Breast epithelium (tissue), 4 donors: ENCODE measurements at regions not wholly inside any gene's neighbourhood (a gene's known extent, or its start where the extent isn't known, plus 50 kb on each side); places are given as distances from the start of the nearest gene placed in this dataset.
"Not testable (repeated sequence)": the region's sequence is repeated elsewhere in the genome, so short reads cannot be mapped to it uniquely, and the experiment has no call there.

Experiments
- DNase-seq, 2 donors: peaks; one replicate each; pipeline ENCODE4 v3.0.0-alpha.2; 2019; ENCODE audit warnings: low spot score in 2 of 2
- H3K27ac ChIP-seq, 2 donors: fragments of 200-600 bp; sonication (generic) in 1 of 2; one replicate each; pipeline ENCODE4 v1.5.1; 2016 to 2019; ENCODE audit warnings: mild to moderate bottlenecking in 1 of 2
- H3K27me3 ChIP-seq, 2 donors: fragments of 200-600 bp; sonication (generic) in 1 of 2; one replicate each; pipeline versions ENCODE4 v1.5.1 to v1.6.0; 2017 to 2019; ENCODE audit warnings: control low read depth in 1 of 2, mild to moderate bottlenecking in 1 of 2
- H3K36me3 ChIP-seq: fragments of 200-600 bp; one replicate; pipeline ENCODE4 v1.5.1; 2019
- H3K4me1 ChIP-seq, 2 donors: fragments of 200-600 bp; sonication (generic); one replicate each; pipeline ENCODE4 v1.5.1; 2016 to 2019; ENCODE audit warnings: control low read depth in 1 of 2
- H3K4me3 ChIP-seq, 3 donors: fragments of 200-600 bp; sonication (generic); 1 replicate in 2 of 3; 2 replicates in 1 of 3; pipeline ENCODE4 v1.5.1; 2016 to 2019; ENCODE audit warnings: mild to moderate bottlenecking in 3 of 3, moderate library complexity in 2 of 3
- H3K9me3 ChIP-seq, 2 donors: fragments of 200-600 bp; sonication (generic) in 1 of 2; one replicate each; pipeline ENCODE4 v1.5.1; 2016 to 2019; ENCODE audit warnings: control low read depth in 1 of 2
- POLR2A ChIP-seq: fragments of 450-650 bp; IDR thresholded peaks from one replicate; pipeline ENCODE4 v1.6.1; 2016; ENCODE audit warnings: antibody characterized with exemption, mild to moderate bottlenecking, moderate library complexity
- POLR2AphosphoS5 ChIP-seq, 3 donors: sonication (generic); formaldehyde crosslinking; IDR thresholded peaks; one replicate each; pipeline ENCODE4 v1.6.1; 2017; ENCODE audit warnings: antibody characterized with exemption in 3 of 3
- intact Hi-C: fragments of 100-400 bp; cut with DNase I; formaldehyde crosslinking; loops from one replicate; pipeline ENCODE4 v1.15.1; 2023; ENCODE audit warnings: low total_unique reads
- TF ChIP-seq, protein P1 (sequence below), 3 donors: fragments of 450-650 bp; IDR thresholded peaks; one replicate each; pipeline ENCODE4 v1.5.1; 2016 to 2017; ENCODE audit warnings: antibody characterized with exemption in 3 of 3, mild to moderate bottlenecking in 3 of 3, moderate library complexity in 3 of 3

DNA sequence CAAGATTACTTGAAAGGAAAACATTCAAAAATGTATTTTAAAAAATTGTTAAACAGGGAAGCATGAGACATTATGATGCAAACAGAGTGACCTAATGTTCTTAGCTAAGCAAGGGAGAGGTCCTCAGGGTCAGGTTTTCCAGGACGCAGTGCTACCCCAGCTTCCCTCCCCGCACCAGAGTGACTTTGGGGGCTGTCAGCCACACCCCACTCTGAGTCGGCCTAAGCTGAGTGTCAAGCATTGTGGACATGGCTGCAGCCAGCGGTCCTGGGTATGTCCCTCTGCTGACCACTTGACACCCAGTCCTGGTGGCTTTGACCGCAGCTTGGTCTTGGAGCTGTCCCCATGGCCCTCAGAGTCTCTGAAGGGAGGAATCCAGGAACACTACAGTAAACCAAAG, 54.9 kb upstream of the CD93 start:
- Histone ChIP-seq H3K36me3 (no peaks in the 10 kb centered on the region), H3K9me3 (no peaks in the 10 kb centered on the region), H3K4me3 (no peak overlapping the region), H3K4me1 (peaks cover 0 to 5% of the 10 kb centered on the region in 2 donors), H3K27ac (no peak overlapping the region), H3K27me3 (no peaks in the 10 kb centered on the region)
- no peak for TF ChIP-seq POLR2A
- no peak for TF ChIP-seq POLR2AphosphoS5 (IDR thresholded peaks at IDR 0.05)
- TF ChIP-seq, protein P1, sequence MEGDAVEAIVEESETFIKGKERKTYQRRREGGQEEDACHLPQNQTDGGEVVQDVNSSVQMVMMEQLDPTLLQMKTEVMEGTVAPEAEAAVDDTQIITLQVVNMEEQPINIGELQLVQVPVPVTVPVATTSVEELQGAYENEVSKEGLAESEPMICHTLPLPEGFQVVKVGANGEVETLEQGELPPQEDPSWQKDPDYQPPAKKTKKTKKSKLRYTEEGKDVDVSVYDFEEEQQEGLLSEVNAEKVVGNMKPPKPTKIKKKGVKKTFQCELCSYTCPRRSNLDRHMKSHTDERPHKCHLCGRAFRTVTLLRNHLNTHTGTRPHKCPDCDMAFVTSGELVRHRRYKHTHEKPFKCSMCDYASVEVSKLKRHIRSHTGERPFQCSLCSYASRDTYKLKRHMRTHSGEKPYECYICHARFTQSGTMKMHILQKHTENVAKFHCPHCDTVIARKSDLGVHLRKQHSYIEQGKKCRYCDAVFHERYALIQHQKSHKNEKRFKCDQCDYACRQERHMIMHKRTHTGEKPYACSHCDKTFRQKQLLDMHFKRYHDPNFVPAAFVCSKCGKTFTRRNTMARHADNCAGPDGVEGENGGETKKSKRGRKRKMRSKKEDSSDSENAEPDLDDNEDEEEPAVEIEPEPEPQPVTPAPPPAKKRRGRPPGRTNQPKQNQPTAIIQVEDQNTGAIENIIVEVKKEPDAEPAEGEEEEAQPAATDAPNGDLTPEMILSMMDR (IDR thresholded peaks at IDR 0.05): no peak
- DNase-seq: peak in 1 of 2 donors; percentile 39
- intact Hi-C loops: no loop called here

DNA sequence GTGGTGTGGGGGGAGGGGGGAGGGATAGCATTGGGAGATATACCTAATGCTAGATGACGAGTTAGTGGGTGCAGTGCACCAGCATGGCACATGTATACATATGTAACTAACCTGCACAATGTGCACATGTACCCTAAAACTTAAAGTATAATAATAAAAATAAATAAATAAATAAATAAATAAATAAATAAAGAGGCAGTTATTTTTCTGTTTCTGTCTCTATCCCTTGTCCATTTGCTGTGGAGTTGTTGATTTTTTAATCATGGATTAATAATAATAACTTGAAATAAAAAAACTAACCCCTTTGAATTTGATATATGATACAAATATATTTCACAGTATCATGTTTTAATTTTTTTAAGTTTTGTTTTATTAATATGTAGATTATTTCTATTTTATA, 53.9 kb upstream of the CD93 start:
- H3K27ac ChIP-seq, DNase-seq, H3K4me3 ChIP-seq, intact Hi-C loops, H3K4me1 ChIP-seq, H3K9me3 ChIP-seq, H3K27me3 ChIP-seq, H3K36me3 ChIP-seq: not testable (repeated sequence)

DNA sequence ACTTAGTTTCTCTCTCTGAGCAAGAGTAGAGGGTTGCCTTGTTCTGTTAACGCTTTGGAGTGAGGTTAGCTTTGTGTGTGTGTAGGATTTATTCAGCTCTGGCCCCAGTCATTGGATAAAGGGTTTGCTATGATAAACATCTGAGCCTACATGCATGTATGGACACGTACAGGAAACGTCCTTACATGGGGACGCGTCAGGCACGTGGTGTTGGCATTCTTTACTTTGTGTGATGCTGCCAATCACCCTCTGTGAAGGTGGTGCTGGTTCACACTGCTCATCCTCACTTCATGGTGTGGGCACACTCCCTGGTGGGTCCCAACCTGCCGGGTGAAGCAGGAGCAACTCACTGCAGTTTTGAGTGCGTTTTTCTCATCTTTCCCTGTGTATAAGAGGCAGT, 53.4 kb upstream of the CD93 start:
- TF ChIP-seq POLR2AphosphoS5 (IDR thresholded peaks at IDR 0.05): no peak
- TF ChIP-seq, protein P1 (IDR thresholded peaks at IDR 0.05): no peak
- no peak for TF ChIP-seq POLR2A
- intact Hi-C loops: no loop called here
- H3K4me1 ChIP-seq: peaks cover 0 to 5% of the 10 kb centered on the region in 2 donors
- no peaks in the 10 kb centered on the region for H3K27me3 ChIP-seq
- no peak overlapping the region for H3K27ac ChIP-seq
- H3K9me3 ChIP-seq: no peaks in the 10 kb centered on the region
- DNase-seq: no peak
- no peaks in the 10 kb centered on the region for H3K36me3 ChIP-seq
- H3K4me3 ChIP-seq: no peak overlapping the region

DNA sequence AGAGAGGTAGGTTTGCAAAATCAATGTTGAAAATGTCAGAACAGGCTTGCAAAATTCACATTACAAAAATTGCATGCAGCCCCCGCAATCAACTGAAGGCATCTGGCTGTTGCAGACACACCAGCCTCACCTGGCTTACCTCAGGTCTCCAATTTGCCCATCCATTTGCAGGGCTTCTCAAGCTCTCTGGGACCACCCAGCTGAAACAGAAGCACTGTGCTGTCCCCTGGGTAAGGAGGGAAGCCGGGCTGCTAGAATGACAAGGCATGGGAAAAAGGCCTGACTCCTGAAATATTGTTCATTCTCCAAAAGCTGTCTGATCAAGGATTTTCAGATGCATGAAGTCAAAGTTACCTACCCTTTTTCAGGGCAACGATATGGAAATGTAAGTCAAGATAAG, 52.6 kb upstream of the CD93 start:
- Histone ChIP-seq H3K9me3 (no peaks in the 10 kb centered on the region), H3K4me3 (no peak overlapping the region), H3K27ac (no peak overlapping the region), H3K27me3 (no peaks in the 10 kb centered on the region), H3K4me1 (peaks cover 0 to 5% of the 10 kb centered on the region in 2 donors), H3K36me3 (no peaks in the 10 kb centered on the region)
- intact Hi-C loops: no loop called here
- DNase-seq: no peak
- TF ChIP-seq POLR2A (no peak), POLR2AphosphoS5 (IDR thresholded peaks at IDR 0.05) (no peak)
- TF ChIP-seq, protein P1 (IDR thresholded peaks at IDR 0.05): no peak

DNA sequence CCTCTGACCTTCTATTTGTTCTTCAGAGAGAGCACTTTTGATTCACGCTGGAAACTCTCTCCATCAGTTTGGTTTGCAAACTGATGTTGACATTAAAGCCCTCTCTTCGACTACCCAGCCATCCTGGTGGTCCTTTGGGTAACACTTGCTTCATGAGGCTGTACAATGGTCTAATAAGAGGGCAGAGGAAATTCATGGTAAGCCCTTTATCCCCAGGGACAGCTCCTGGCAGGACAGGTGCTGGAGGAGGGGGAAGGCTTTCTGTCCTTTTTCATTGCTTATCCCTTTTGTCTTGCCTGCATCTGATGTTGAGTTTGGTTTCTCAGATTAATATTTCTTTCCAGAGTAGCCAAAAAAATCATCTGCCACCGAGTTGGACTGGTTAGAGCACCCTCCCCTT, 52.1 kb upstream of the CD93 start:
- no peaks in the 10 kb centered on the region for H3K27me3 ChIP-seq
- intact Hi-C loops: no loop called here
- H3K9me3 ChIP-seq: no peaks in the 10 kb centered on the region
- TF ChIP-seq POLR2AphosphoS5 (IDR thresholded peaks at IDR 0.05): no peak
- TF ChIP-seq, protein P1 (IDR thresholded peaks at IDR 0.05): no peak
- no peak for TF ChIP-seq POLR2A
- DNase-seq: no peak
- H3K36me3 ChIP-seq: no peaks in the 10 kb centered on the region
- H3K4me3 ChIP-seq: no peak overlapping the region
- peaks cover 0 to 5% of the 10 kb centered on the region in 2 donors for H3K4me1 ChIP-seq
- H3K27ac ChIP-seq: no peak overlapping the region
